Activated CD4-positive, alpha-beta T cell treated with anti-CD3 and anti-CD28 coated beads, Interleukin-2, Interleukin-6, amounts not matched to agents 100 ng/mL and 50 ng/mL, durations not matched to agents 16 hours and 8 hours (primary cell): ENCODE measurements at regions not wholly inside any gene's neighbourhood (a gene's known extent, or its start where the extent isn't known, plus 50 kb on each side); places are given as distances from the start of the nearest gene placed in this dataset.
A peak's percentile ranks its signal among the peaks of the same experiment; 100 is the strongest.

ENCODE experiments used
- DNase-seq: peaks from one replicate; pipeline ENCODE4 v3.0.0-alpha.2; 2020

DNA sequence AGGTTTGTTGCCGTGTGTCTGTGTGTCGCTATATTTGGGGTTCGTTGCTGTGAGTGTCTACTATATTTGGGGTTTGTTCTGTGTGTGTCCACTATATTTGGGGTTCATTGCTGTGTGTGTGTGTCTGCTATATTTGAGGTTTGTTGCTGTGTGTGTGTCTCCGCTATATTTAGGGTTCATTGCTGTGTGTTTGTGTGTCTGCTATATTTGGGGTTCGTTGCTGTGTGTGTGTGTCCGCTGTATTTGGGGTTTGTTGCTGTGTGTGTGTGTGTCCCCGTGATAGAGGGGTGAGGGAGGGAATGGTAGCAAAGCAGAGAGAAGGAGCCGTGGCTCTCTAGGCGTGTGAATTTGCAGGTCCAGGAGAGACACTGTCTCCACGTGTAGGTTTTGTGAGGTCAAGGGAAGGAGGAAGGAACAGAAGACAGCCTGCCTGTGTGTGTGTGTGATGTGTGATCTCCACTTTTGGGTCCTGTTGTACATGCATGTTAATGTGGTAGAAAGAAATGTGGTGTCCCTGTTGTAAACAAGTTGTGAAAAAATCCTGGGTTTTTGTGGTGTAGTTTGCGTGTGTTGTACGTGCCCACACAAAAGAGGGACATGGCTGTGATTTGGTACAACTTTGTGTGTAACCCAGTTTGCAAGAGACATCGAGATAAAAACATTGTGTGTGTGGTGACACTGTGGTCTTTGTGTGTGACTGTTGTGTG lies 56.3 kb upstream of the ECE1 start:
- DNase-seq = no peak

DNA sequence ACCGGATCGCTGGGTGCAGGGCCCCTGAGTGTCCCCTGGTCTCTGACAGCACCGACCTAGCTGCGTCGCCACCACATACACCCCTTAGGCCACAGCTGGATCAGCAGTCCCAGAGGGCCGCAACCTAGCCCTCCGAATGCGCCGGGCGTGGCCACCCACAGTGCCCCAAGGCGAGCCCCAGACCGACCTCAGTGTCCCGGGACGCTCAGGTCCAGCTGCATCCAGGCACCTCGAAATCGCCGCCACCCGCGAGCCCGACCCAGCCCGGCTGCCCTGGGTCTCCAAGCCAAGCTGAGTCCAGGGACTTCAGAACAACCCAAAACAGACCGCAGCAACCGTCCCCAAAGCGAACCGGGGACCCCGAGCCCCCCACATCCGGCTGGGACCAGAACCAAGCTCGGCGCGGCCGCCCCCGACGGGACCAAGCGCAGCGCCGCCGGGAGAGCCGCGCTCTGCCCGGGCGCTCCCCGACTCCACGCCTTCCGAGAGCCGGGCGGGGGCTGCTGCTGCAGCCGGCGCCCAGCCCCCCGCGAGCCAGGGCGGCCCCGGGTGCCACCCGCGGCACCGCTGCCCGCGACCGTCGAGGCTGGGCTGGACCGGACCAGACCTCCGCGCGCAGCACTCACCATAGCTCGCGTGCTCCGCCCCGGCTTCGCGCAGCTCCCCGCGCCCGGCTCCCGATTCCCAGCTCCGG lies 54.6 kb upstream of the ECE1 start:
- DNase-seq = peak; percentile 20

DNA sequence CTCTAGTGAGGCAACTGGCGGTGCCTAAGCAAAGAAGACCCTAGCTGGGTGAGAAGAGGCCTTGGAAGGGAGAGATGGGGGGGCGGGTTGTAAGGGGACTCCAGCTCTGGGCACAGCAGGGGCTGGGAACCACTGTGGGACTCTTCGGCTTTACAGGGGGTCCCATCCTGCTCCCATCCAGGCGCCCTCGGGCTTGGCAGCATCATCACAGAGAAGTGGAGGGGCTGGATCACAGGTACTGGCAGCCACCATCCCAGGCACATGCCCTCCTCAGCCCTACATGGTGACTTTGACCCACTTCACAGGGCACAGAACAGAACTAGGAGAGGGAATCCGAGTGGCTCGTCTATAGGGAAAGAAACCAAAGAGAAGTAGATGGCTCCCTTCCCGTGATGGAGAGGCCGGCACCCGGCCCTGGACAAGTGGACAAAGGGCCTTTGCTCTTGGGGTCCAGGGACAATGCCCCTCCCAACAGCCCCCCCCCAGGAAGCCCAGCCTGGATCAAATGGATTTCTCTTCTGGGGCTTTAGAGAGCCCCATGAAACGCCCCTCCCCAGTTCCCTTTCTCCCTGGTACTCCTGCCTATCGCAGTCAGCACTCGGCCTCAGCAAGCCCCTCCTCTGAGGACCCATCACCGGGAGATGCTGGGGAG lies 54.0 kb upstream of the ECE1 start:
- DNase-seq = no peak

DNA sequence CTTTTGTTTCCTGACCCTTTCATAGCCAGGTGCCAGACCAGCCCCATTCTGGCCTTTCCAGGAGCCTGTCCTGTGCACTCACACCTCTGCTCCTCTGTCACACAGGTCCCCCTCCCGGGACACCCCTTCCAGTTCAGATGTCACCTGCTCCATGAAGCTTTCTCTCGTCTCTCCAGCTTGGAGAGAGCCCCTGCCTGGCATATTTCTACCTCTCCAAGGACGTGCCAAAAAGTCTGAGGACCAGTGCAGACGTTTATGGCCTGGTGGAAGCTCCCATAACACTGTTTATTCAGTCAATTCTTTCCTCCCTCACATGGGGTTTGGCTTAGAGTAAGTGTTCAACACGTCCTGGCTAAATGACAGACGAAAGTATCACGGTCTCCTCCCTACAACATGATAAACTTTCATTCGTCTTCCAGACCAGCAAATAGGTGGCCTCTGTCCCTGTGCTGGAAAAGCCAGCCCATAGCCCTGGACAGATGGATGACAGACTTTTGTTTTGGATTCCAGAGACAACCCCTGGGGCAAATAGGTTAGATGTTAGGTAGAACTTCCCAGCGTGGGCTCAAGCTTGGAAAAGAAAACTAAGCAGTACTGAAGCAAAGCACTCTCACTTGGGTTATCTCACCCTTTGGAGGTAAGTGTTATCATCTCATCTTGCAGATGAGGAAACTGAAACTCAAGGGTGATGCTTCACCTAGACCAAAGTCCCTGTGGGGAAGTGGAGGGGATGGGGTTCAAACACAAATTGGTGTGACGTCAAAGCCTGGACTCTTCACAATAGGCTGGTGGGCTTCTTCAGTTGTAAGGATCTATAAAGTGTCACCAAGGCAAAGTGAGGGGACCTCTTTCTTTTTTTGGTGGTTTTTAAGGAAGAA lies 52.9 kb upstream of the ECE1 start:
- DNase-seq = peak; percentile 72

DNA sequence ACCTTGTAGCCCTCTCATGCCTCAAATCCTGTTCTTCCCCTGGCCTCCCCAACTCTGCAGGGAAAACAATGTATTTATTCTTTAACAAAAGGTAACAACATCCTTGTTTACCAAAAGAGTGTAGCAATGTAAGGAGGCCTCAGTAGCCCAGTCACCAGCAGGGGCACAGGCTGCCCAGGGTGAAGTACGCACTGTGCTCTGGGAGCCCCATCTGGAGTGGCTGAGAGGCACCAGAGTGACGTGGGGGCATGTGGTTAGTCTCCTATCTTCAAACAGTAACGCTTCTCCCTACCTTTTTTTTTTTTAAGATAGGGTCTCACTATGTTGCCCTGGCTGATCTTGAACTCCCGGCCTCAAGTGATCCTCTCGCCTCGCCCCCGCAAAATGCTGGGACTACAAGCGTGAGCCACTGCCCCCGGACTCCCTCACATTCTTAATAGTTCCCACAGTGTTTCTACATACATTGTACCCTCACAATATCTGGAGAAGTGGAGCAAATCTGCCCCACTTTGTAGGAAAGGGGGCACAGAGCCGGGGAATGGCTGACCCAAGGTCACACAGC lies 51.3 kb upstream of the ECE1 start:
- DNase-seq = no peak

DNA sequence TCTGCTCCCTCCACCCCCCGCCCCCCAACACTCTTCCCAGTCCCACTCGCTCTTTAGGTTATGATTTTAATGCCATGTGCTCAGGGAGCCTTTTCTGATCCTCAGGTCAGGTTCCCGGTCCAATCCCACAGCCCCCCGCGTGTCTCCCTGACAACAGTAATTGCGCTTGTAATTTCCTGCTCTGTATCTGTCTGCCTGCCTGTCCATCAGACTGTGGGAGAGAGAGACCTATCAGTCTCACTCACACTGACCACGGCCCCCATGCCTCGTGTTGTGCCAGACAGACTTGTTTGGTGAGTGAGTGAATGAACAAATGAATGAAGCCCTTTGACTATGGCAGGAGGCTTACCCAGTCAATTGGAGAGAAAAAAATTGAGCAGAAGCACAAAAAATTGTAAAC lies 50.8 kb upstream of the ECE1 start:
- DNase-seq = no peak

DNA sequence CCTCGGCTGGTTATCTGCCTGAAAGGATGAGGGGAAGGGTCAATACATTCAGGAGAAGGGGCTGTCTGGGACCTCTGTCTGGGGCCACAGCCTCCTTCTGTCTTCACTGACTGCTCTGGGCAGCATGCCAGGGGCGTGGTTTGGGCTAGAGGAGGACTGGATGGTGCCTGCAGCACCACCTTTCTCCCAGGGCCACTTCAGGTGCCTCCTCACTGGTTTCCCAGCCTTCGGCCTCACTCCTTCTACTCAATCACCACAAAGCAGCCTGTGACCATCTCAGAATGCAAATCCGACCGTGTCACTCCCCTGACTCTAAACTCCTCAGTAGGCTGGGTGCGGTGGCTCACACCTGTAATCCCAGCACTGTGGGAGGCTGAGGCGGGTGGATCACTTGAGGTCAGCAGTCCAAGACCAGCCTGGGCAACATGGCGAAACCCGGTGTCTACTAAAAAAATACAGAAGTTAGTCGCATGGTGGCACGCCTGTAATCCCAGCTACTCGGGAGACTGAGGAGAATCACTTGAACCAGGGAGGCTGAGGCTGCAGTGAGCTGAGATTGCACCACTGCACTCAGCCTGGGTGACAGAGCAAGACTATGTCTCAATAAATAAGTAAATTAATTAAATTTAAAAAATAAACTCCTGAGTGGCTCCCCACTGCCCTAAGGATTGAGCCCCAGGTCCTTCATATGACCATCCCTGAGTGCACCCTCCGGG lies 50.1 kb upstream of the ECE1 start:
- DNase-seq = no peak
